Omental fat pad (tissue), 3 donors: ENCODE measurements at regions not wholly inside any gene's neighbourhood (a gene's known extent, or its start where the extent isn't known, plus 50 kb on each side); places are given as distances from the start of the nearest gene placed in this dataset.

Experiments
- ATAC-seq: fragments of 150-250 bp; one replicate; pipeline ENCODE4 v1.9.1; 2016; ENCODE audit warnings: mild to moderate bottlenecking, moderate library complexity; ENCODE audit not compliant: low FRiP score
- DNase-seq: peaks from one replicate; pipeline ENCODE4 v3.0.0-alpha.2; 2019; ENCODE audit warnings: low spot score
- CTCF ChIP-seq, 3 donors: fragments of 450-650 bp; IDR thresholded peaks; one replicate each; pipeline ENCODE4 v1.5.1; 2016 to 2017; ENCODE audit warnings: antibody characterized with exemption in 3 of 3, mild to moderate bottlenecking in 3 of 3, moderate library complexity in 2 of 3

- TF ChIP-seq CTCF (IDR thresholded peaks at IDR 0.05), result no peak
- DNase-seq, result no peak
- ATAC-seq, result no peak
Observed at GRCh38 chr14:81729622-81730021, 196.0 kb upstream of the SEL1L start.

- TF ChIP-seq CTCF (IDR thresholded peaks at IDR 0.05), result no peak
- DNase-seq (no peak), ATAC-seq (no peak)
Observed at GRCh38 chr14:81737938-81738337, 204.3 kb upstream of the SEL1L start.

- ATAC-seq (no peak), DNase-seq (no peak)
- no peak for TF ChIP-seq CTCF (IDR thresholded peaks at IDR 0.05)
Observed at GRCh38 chr14:81738946-81739659, 205.4 kb upstream of the SEL1L start.

- ATAC-seq (no peak), DNase-seq (no peak)
- no peak for TF ChIP-seq CTCF (IDR thresholded peaks at IDR 0.05)
Observed at GRCh38 chr14:81743605-81744004, 210.0 kb upstream of the SEL1L start.

GRCh38 chr14:81751198-81751597 is 217.5 kb upstream of the SEL1L start:
- no peak for DNase-seq
- no peak for TF ChIP-seq CTCF (IDR thresholded peaks at IDR 0.05)
- ATAC-seq, result no peak

- TF ChIP-seq CTCF (IDR thresholded peaks at IDR 0.05), result no peak
- DNase-seq, result no peak
- no peak for ATAC-seq
Observed at GRCh38 chr14:81759541-81759940, 225.9 kb upstream of the SEL1L start.

GRCh38 chr14:81765651-81766275 is 232.1 kb upstream of the SEL1L start:
- ATAC-seq, result no peak
- no peak for DNase-seq
- no peak for TF ChIP-seq CTCF (IDR thresholded peaks at IDR 0.05)
